PC-9 (cell line): ENCODE measurements at regions not wholly inside any gene's neighbourhood (a gene's known extent, or its start where the extent isn't known, plus 50 kb on each side); places are given as distances from the start of the nearest gene placed in this dataset.

Experiments used
- BruUV-seq: library from RNA; stranded (reverse); fragments of 400-500 nt; replicated peaks from 2 replicates; lab custom pipeline; 2021; lab: Mats Ljungman, UMichigan
- CTCF ChIA-PET: fragments of 300-600 bp; sonication (Branson Sonifier 250); formaldehyde crosslinking; loops from one replicate; lab custom pipeline; 2022; ENCODE audit warnings: antibody characterized with exemption; lab: Charles Lee
- POLR2A ChIA-PET: fragments of 300-600 bp; sonication (Branson Sonifier 250); formaldehyde crosslinking; loops from one replicate; lab custom pipeline; 2022; ENCODE audit warnings: antibody characterized with exemption; ENCODE audit not compliant: unreplicated experiment; lab: Charles Lee
- DNase-seq, 2 experiments: peaks; one replicate each; pipeline versions ENCODE4 v3.0.0 to v3.0.0-alpha.2; 2015 to 2022; ENCODE audit warnings: mixed read lengths in 1 of 2
- H2AFZ ChIP-seq: fragments of 200-600 bp; sonication (generic); 2 replicates; pipeline ENCODE4 v1.8.1; 2017; ENCODE audit warnings: antibody characterized with exemption
- H3F3A ChIP-seq: fragments of 200-600 bp; sonication (generic); 2 replicates; pipeline ENCODE4 v1.8.1; 2017; ENCODE audit warnings: antibody characterized with exemption, mild to moderate bottlenecking, low read depth; ENCODE audit not compliant: insufficient read depth
- H3K27ac ChIP-seq: fragments of 200-600 bp; sonication (generic); 2 replicates; pipeline ENCODE4 v1.6.1; 2016; ENCODE audit warnings: mixed run types
- H3K27me3 ChIP-seq: fragments of 200-600 bp; sonication (generic); 2 replicates; pipeline ENCODE4 v1.6.1; 2016; ENCODE audit warnings: low read depth, mixed run types; ENCODE audit not compliant: insufficient read depth
- H3K36me3 ChIP-seq: fragments of 200-600 bp; sonication (generic); 2 replicates; pipeline ENCODE4 v1.6.1; 2016; ENCODE audit warnings: low read depth, mixed run types
- H3K4me1 ChIP-seq: fragments of 200-600 bp; sonication (generic); replicated peaks from 2 replicates; pipeline ENCODE4 v1.6.1; 2016; ENCODE audit warnings: mixed run types; ENCODE audit not compliant: insufficient read depth
- H3K4me2 ChIP-seq: fragments of 200-600 bp; sonication (generic); 2 replicates; pipeline ENCODE4 v1.6.1; 2017; ENCODE audit warnings: mixed run types
- H3K4me3 ChIP-seq: fragments of 200-600 bp; sonication (generic); 2 replicates; pipeline ENCODE4 v1.6.1; 2016; ENCODE audit warnings: mixed run types
- H3K79me2 ChIP-seq: fragments of 200-600 bp; sonication (generic); 2 replicates; pipeline ENCODE4 v1.6.1; 2017; ENCODE audit warnings: low read depth, mixed run types
- H3K9me2 ChIP-seq: fragments of 200-600 bp; sonication (generic); 2 replicates; pipeline ENCODE4 v1.8.1; 2017; ENCODE audit warnings: mild to moderate bottlenecking; ENCODE audit not compliant: insufficient read depth
- H3K9me3 ChIP-seq: fragments of 200-600 bp; sonication (generic); 2 replicates; pipeline ENCODE4 v1.8.1; 2016; ENCODE audit warnings: low read depth; ENCODE audit not compliant: insufficient read depth
- H4K20me1 ChIP-seq: fragments of 200-600 bp; sonication (generic); 2 replicates; pipeline ENCODE4 v1.8.1; 2017; ENCODE audit not compliant: insufficient read depth
- EZH2 ChIP-seq: fragments of 200-600 bp; sonication (generic); IDR thresholded peaks from 2 replicates; pipeline ENCODE4 v1.8.0; 2017; ENCODE audit warnings: antibody characterized with exemption, low read depth
- intact Hi-C: fragments of 100-400 bp; cut with micrococcal nuclease; formaldehyde crosslinking; loops from one replicate; pipeline ENCODE4 v1.10.0; 2022; ENCODE audit not compliant: unreplicated experiment
- TF ChIP-seq, protein P1 (sequence below): fragments of 200-600 bp; sonication (generic); conservative IDR thresholded peaks from 2 replicates; pipeline ENCODE4 v1.6.1; 2017; ENCODE audit warnings: mixed run types, antibody characterized with exemption, mild to moderate bottlenecking, moderate library complexity

DNA sequence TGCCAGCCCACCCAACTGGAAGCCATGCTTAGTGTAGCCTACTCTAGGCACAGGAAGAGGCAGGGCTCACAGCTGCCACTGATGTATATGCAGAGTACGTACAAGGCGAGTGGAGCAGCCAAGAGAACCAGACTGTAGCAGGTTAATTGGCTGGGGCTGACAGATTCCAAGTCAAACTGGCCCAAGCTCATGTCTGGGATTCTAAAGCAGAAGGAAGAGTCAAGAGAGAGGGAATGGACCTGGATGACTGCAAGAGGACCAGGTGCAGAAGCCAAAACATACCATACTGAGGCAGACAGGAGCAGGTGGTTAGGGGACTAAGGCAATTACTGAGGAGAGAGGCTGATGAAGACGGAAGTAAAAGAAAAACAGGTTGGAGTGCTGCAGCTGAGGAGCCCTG lies 51.3 kb upstream of the LRRN2 start:
- CTCF ChIA-PET = no interaction called here
- no peak for TF ChIP-seq EZH2
- TF ChIP-seq, protein P1, sequence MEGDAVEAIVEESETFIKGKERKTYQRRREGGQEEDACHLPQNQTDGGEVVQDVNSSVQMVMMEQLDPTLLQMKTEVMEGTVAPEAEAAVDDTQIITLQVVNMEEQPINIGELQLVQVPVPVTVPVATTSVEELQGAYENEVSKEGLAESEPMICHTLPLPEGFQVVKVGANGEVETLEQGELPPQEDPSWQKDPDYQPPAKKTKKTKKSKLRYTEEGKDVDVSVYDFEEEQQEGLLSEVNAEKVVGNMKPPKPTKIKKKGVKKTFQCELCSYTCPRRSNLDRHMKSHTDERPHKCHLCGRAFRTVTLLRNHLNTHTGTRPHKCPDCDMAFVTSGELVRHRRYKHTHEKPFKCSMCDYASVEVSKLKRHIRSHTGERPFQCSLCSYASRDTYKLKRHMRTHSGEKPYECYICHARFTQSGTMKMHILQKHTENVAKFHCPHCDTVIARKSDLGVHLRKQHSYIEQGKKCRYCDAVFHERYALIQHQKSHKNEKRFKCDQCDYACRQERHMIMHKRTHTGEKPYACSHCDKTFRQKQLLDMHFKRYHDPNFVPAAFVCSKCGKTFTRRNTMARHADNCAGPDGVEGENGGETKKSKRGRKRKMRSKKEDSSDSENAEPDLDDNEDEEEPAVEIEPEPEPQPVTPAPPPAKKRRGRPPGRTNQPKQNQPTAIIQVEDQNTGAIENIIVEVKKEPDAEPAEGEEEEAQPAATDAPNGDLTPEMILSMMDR = no peak

DNA sequence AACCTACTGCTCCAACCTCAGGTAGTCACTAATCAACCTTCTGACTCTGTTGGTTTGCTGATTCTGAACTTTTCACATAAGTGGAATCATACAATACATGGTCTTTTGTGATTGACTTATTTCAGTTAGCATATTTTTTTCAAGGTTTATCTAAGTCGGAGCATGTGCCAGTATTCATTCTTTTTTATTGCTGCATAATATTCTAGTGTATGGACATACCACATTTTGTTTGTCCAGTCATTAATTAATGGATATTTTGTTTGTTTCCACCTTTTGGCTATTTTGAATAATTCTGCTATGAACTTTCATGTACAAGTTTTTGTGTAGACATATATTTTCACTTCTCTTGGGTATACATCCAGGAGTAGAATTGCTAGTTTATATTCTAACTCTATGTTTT lies 53.0 kb upstream of the LRRN2 start:
- Histone ChIP-seq H3F3A (no peaks in the 10 kb centered on the region), H3K27me3 (peaks cover 19% of the 10 kb centered on the region; the same call in 1 of the 2 replicates)
- intact Hi-C loops = no loop called here

More for the DNA sequence above, 51.3 kb upstream of the LRRN2 start:
- H3K27ac ChIP-seq = no peak overlapping the region
- H3K9me2 ChIP-seq = no peaks in the 10 kb centered on the region
- DNase-seq = no peak
- no peaks in the 10 kb centered on the region for H4K20me1 ChIP-seq
- no peak overlapping the region for H3K4me2 ChIP-seq
- H3K4me1 ChIP-seq = no peaks in the 10 kb centered on the region
- H3K79me2 ChIP-seq = no peaks in the 10 kb centered on the region
- H3F3A ChIP-seq = no peaks in the 10 kb centered on the region; the same call in 1 of the 2 replicates
- 0 out of 2 replicates have a peak, but pooled peaks cover 4% of the 10 kb centered on the region for H3K9me3 ChIP-seq
- intact Hi-C loops = no loop called here
- H3K36me3 ChIP-seq = no peaks in the 10 kb centered on the region
- peaks cover 16% of the 10 kb centered on the region; the same call in 1 of the 2 replicates for H3K27me3 ChIP-seq
- POLR2A ChIA-PET = no interaction called here
- BruUV-seq = no TSS peak
- no peak overlapping the region for H3K4me3 ChIP-seq
- no peak overlapping the region for H2AFZ ChIP-seq

DNA sequence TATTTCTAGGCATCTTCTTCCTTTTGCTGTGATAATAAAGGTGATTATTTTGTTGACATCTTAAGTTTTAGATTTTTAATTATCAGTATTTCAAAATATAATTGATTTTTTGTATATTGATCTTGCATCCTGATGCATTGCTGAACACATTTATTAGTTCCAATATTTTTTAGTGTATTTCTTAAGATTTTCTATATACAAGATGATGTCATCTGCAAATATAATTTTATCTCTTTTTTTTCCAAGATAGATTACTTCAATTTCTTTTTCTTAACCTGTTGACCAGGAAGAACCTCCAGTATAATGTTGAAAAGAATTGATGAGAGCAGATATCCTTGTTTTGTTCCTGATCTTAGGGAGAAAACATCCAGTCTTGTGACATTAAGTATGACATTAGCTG lies 54.8 kb upstream of the LRRN2 start:
- no peaks in the 10 kb centered on the region for H3F3A ChIP-seq
- H2AFZ ChIP-seq = no peak overlapping the region
- no peaks in the 10 kb centered on the region for H4K20me1 ChIP-seq
- ChIA-PET CTCF (no interaction called here), POLR2A (no interaction called here)
- BruUV-seq = no TSS peak
- no peaks in the 10 kb centered on the region for H3K9me2 ChIP-seq
- H3K4me3 ChIP-seq = no peak overlapping the region
- peaks cover 13% of the 10 kb centered on the region; the same call in 1 of the 2 replicates for H3K27me3 ChIP-seq
- 0 out of 2 replicates have a peak, but pooled peaks cover 4% of the 10 kb centered on the region for H3K9me3 ChIP-seq
- H3K4me2 ChIP-seq = no peak overlapping the region
- no peak overlapping the region for H3K27ac ChIP-seq
- no peaks in the 10 kb centered on the region for H3K4me1 ChIP-seq
- TF ChIP-seq EZH2 = no peak
- H3K36me3 ChIP-seq = no peaks in the 10 kb centered on the region
- intact Hi-C loops = no loop called here
- no peak for DNase-seq
- H3K79me2 ChIP-seq = no peaks in the 10 kb centered on the region

More for the DNA sequence above, 53.0 kb upstream of the LRRN2 start:
- no peak overlapping the region for H3K4me3 ChIP-seq
- H3K9me2 ChIP-seq = no peaks in the 10 kb centered on the region
- H3K9me3 ChIP-seq = 0 out of 2 replicates have a peak, but pooled peaks cover 4% of the 10 kb centered on the region
- H3K79me2 ChIP-seq = no peaks in the 10 kb centered on the region
- H4K20me1 ChIP-seq = no peaks in the 10 kb centered on the region
- no peak for DNase-seq
- BruUV-seq = no TSS peak
- H3K36me3 ChIP-seq = no peaks in the 10 kb centered on the region
- ChIA-PET CTCF (no interaction called here), POLR2A (no interaction called here)
- H2AFZ ChIP-seq = no peak overlapping the region
- no peak overlapping the region for H3K27ac ChIP-seq
- H3K4me1 ChIP-seq = no peaks in the 10 kb centered on the region
- H3K4me2 ChIP-seq = no peak overlapping the region
- TF ChIP-seq, protein P1 = no peak
- no peak for TF ChIP-seq EZH2

DNA sequence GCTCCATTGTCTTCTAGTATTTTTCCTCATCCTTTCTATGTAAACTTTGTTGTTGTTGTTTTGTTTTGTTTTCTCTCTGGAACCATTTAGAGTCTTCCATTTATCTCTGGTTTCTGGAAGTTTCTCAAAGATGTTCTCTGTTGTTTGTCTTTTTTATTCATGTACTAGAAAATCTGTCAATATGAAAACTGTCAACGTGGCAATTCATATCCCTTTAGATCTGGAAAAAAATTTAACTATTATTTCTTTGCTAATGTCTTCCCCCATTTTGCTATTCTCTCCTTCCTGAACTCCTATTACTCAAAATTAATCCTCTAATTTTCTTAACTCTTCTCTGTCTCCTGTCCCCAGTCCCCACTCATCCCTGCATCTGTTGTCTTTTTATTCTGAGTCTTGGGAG lies 55.9 kb upstream of the LRRN2 start:
- no TSS peak for BruUV-seq
- no peaks in the 10 kb centered on the region for H3F3A ChIP-seq
- H3K36me3 ChIP-seq = no peaks in the 10 kb centered on the region
- no peak overlapping the region for H3K4me2 ChIP-seq
- H3K79me2 ChIP-seq = no peaks in the 10 kb centered on the region
- TF ChIP-seq EZH2 = no peak
- TF ChIP-seq, protein P1 = no peak
- no peak for DNase-seq
- H3K4me1 ChIP-seq = no peaks in the 10 kb centered on the region
- no peaks in the 10 kb centered on the region for H4K20me1 ChIP-seq
- H2AFZ ChIP-seq = no peak overlapping the region
- CTCF ChIA-PET = no interaction called here
- H3K9me2 ChIP-seq = no peaks in the 10 kb centered on the region
- peaks cover 10% of the 10 kb centered on the region; the same call in 1 of the 2 replicates for H3K27me3 ChIP-seq
- intact Hi-C loops = no loop called here
- 0 out of 2 replicates have a peak, but pooled peaks cover 4% of the 10 kb centered on the region for H3K9me3 ChIP-seq
- no peak overlapping the region for H3K4me3 ChIP-seq
- H3K27ac ChIP-seq = no peak overlapping the region
- POLR2A ChIA-PET = no interaction called here
